Caco-2 (cell line): ENCODE measurements at regions not wholly inside any gene's neighbourhood (a gene's known extent, or its start where the extent isn't known, plus 50 kb on each side); places are given as distances from the start of the nearest gene placed in this dataset.

ENCODE experiments used
- BruUV-seq: library from RNA; stranded (reverse); fragments of 400-500 nt; replicated peaks from 2 replicates; lab custom pipeline; 2021; lab: Mats Ljungman, UMichigan
- CTCF ChIA-PET: fragments of 300-600 bp; sonication (Branson Sonifier 250); formaldehyde crosslinking; loops from one replicate; lab custom pipeline; 2022; ENCODE audit warnings: antibody characterized with exemption; lab: Charles Lee
- POLR2A ChIA-PET: fragments of 300-600 bp; sonication (Branson Sonifier 250); formaldehyde crosslinking; loops from one replicate; lab custom pipeline; 2022; ENCODE audit warnings: antibody characterized with exemption; lab: Charles Lee
- DNase-seq, 2 experiments: peaks; one replicate each; pipeline versions ENCODE4 v3.0.0 to v3.0.0-alpha.2; 2020 to 2022
- H3K27me3 ChIP-seq: replicated peaks from 2 replicates; pipeline ENCODE4 v1.6.0; 2011; ENCODE audit warnings: low read length; ENCODE audit not compliant: control insufficient read depth, insufficient read depth
- H3K36me3 ChIP-seq: 2 replicates; pipeline ENCODE4 v1.5.1; 2011; ENCODE audit warnings: low read length; ENCODE audit not compliant: control insufficient read depth, insufficient read depth
- H3K4me1 ChIP-seq: fragments of 250-450 bp; sonication (Bioruptor Pico); 2 replicates; pipeline ENCODE4 v1.5.1; 2020; ENCODE audit warnings: mild to moderate bottlenecking
- H3K4me3 ChIP-seq: 2 replicates; pipeline ENCODE4 v1.5.1; 2011; ENCODE audit warnings: low read depth, mild to moderate bottlenecking, control low read depth, low read length
- H3K9me3 ChIP-seq: fragments of 250-450 bp; sonication (Bioruptor Pico); 2 replicates; pipeline ENCODE4 v1.5.1; 2020; ENCODE audit warnings: mild to moderate bottlenecking, moderate library complexity
- H3K27ac Mint-ChIP-seq: one replicate; pipeline ENCODE4 v1.8.0; 2022; ENCODE audit warnings: mixed read lengths; ENCODE audit not compliant: unreplicated experiment
- H3K27me3 Mint-ChIP-seq: one replicate; pipeline ENCODE4 v1.8.0; 2022; ENCODE audit warnings: mixed read lengths; ENCODE audit not compliant: insufficient read depth, unreplicated experiment
- H3K36me3 Mint-ChIP-seq: one replicate; pipeline ENCODE4 v1.8.0; 2022; ENCODE audit warnings: mild to moderate bottlenecking, mixed read lengths; ENCODE audit not compliant: insufficient read depth, unreplicated experiment
- H3K4me1 Mint-ChIP-seq: one replicate; pipeline ENCODE4 v1.8.0; 2022; ENCODE audit warnings: low read depth, mixed read lengths; ENCODE audit not compliant: unreplicated experiment
- H3K4me3 Mint-ChIP-seq: one replicate; pipeline ENCODE4 v1.8.0; 2022; ENCODE audit warnings: mild to moderate bottlenecking, moderate library complexity, mixed read lengths; ENCODE audit not compliant: unreplicated experiment
- H3K9me3 Mint-ChIP-seq: one replicate; pipeline ENCODE4 v1.8.0; 2022; ENCODE audit warnings: mixed read lengths; ENCODE audit not compliant: unreplicated experiment
- CTCF ChIP-seq, 2 experiments: fragments of 200-600 bp in 1 of 2; IDR thresholded peaks; 1 replicate in 1 of 2; 2 replicates in 1 of 2; pipeline versions ENCODE4 v1.5.1 to v1.8.0; 2011 to 2022; ENCODE audit warnings: antibody characterized with exemption in 1 of 2, control low read depth in 1 of 2, inconsistent platforms in 1 of 2, low read depth in 1 of 2, low read length in 1 of 2, mild to moderate bottlenecking in 1 of 2, moderate library complexity in 1 of 2; ENCODE audit not compliant: insufficient read depth in 1 of 2, severe bottlenecking in 1 of 2, unreplicated experiment in 1 of 2
- intact Hi-C: fragments of 100-400 bp; cut with micrococcal nuclease; formaldehyde crosslinking; loops from one replicate; pipeline ENCODE4 v1.10.0; 2022; ENCODE audit not compliant: unreplicated experiment

GRCh38 chr5:148729182-148729581 lies 74.9 kb upstream of the HTR4 start:
- intact Hi-C loops, result no loop called here
- H3K9me3 ChIP-seq, result no peaks in the 10 kb centered on the region
- POLR2A ChIA-PET, result no interaction called here
- Mint-ChIP-seq H3K9me3 (no peaks in the 10 kb centered on the region), H3K27me3 (peaks cover 15% of the 10 kb centered on the region), H3K27ac (no peak overlapping the region), H3K4me1 (no peaks in the 10 kb centered on the region), H3K36me3 (no peaks in the 10 kb centered on the region), H3K4me3 (no peak overlapping the region)
- CTCF ChIA-PET, result no interaction called here
- no peaks in the 10 kb centered on the region for H3K4me1 ChIP-seq
- H3K4me3 ChIP-seq, result no peak overlapping the region
- H3K27me3 ChIP-seq, result no peaks in the 10 kb centered on the region
- peak; percentile 9 to 18 for TF ChIP-seq CTCF (IDR thresholded peaks at IDR 0.05; ENCODE audit: insufficient read depth in 1 of 2, low read depth in 1 of 2, low read length in 1 of 2, severe bottlenecking in 1 of 2, unreplicated experiment in 1 of 2)
- H3K36me3 ChIP-seq, result no peaks in the 10 kb centered on the region
- peak in 1 of 2 experiments; percentile 14 for DNase-seq
- no TSS peak for BruUV-seq

GRCh38 chr5:148730270-148730669 lies 75.9 kb upstream of the HTR4 start:
- Histone ChIP-seq H3K4me3 (no peak overlapping the region), H3K36me3 (no peaks in the 10 kb centered on the region), H3K9me3 (no peaks in the 10 kb centered on the region), H3K27me3 (no peaks in the 10 kb centered on the region), H3K4me1 (no peaks in the 10 kb centered on the region)
- POLR2A ChIA-PET, result no interaction called here
- Mint-ChIP-seq H3K27ac (no peak overlapping the region), H3K36me3 (no peaks in the 10 kb centered on the region), H3K9me3 (no peaks in the 10 kb centered on the region), H3K4me3 (no peak overlapping the region), H3K27me3 (peaks cover 15% of the 10 kb centered on the region), H3K4me1 (no peaks in the 10 kb centered on the region)
- no TSS peak for BruUV-seq
- CTCF ChIA-PET, result interaction anchor here (0.9 to 2.5 kb wide), 24 partner anchors 9 to 781 kb away, joined by 3 to 42 read pairs (median 5); partner anchors contain the start of gene FBXO38
- intact Hi-C loops, result loop anchor here (2.0 kb wide), 1 partner anchor 439 kb away; no protein-coding TSS in a partner anchor
- DNase-seq, result no peak
- no peak for TF ChIP-seq CTCF (IDR thresholded peaks at IDR 0.05; ENCODE audit: insufficient read depth in 1 of 2, low read depth in 1 of 2, low read length in 1 of 2, severe bottlenecking in 1 of 2, unreplicated experiment in 1 of 2)

GRCh38 chr5:148730942-148731898 lies 76.9 kb upstream of the HTR4 start:
- ChIA-PET CTCF (interaction anchor here (0.6 to 2.5 kb wide), 45 partner anchors 8 to 874 kb away, joined by 3 to 42 read pairs (median 4); partner anchors contain the start of gene FBXO38), POLR2A (no interaction called here)
- Mint-ChIP-seq H3K4me1 (no peaks in the 10 kb centered on the region), H3K27me3 (peaks cover 15% of the 10 kb centered on the region), H3K27ac (no peak overlapping the region), H3K4me3 (no peak overlapping the region), H3K9me3 (no peaks in the 10 kb centered on the region), H3K36me3 (no peaks in the 10 kb centered on the region)
- H3K4me3 ChIP-seq, result no peak overlapping the region
- DNase-seq, result peak; percentile 76 to 78
- intact Hi-C loops, result loop anchor here (1.0 to 2.0 kb wide), 3 partner anchors 287 to 552 kb away; no protein-coding TSS in a partner anchor
- no TSS peak for BruUV-seq
- no peaks in the 10 kb centered on the region for H3K4me1 ChIP-seq
- H3K27me3 ChIP-seq, result no peaks in the 10 kb centered on the region
- H3K9me3 ChIP-seq, result no peaks in the 10 kb centered on the region
- peak; percentile 89 to 98 for TF ChIP-seq CTCF (IDR thresholded peaks at IDR 0.05; ENCODE audit: insufficient read depth in 1 of 2, low read depth in 1 of 2, low read length in 1 of 2, severe bottlenecking in 1 of 2, unreplicated experiment in 1 of 2)
- H3K36me3 ChIP-seq, result no peaks in the 10 kb centered on the region
